ENCODE measurements at regions not wholly inside any gene's neighbourhood (a gene's known extent, or its start where the extent isn't known, plus 50 kb on each side); places are given as distances from the start of the nearest gene placed in this dataset.

- Mint-ChIP-seq H3K4me3 (no peak overlapping the region), H3K9me3 (no peaks in the 10 kb centered on the region), H3K27ac (no peak overlapping the region), H3K27me3 (ENCODE audit: low read depth in 3 of 3) (peaks cover 1 to 4% (median 3%) of the 10 kb centered on the region in 3 donors), H3K4me1 (peaks cover 0 to 3% of the 10 kb centered on the region in 2 donors), H3K36me3 (no peaks in the 10 kb centered on the region)
- no peak for DNase-seq
Observed at GRCh38 chr4:1561286-1561990, 122.7 kb downstream of the FAM53A start.

DNA sequence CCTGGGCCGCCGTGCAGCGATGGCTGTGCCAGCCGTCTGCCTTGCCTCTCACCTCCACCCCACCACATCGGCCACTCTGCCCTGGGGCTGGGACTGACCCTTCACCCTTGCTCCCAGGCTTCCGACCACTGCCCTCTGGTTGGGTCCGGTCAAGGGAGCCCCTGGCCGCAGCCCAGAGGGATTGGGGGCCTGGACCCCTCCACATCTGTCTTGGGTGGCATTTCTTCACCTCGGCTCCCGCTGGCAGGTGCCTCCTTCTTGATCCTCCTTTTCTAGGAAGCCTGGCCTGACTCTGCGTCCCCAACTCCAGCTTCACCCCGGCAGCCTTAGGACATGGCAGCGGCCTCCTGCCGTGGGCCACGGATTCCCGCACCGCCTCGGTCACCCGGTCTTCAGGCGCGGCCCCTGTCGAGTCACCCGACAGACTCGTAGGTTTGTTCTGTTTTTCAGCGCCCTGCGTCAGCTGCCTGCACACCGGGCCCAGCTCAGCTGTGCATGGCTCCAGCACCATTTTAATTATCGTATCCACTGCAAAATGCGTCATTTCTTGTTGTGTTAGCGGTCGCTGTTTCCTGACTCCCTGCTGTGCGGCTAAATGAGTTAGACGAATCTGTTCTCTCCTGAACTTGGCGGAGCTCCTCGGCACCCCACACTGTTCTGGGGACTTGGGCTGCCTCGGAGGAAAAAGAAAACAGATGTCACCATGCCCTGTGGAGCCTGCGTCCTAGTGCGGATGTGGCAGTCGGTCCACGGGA, 124.0 kb downstream of the FAM53A start:
- no peak overlapping the region for H3K27ac Mint-ChIP-seq
- DNase-seq = no peak
- H3K9me3 Mint-ChIP-seq = no peaks in the 10 kb centered on the region
- peaks cover 1 to 4% (median 1%) of the 10 kb centered on the region in 3 donors for H3K27me3 Mint-ChIP-seq (ENCODE audit: low read depth in 3 of 3)
- no peak overlapping the region for H3K4me3 Mint-ChIP-seq
- H3K36me3 Mint-ChIP-seq = no peaks in the 10 kb centered on the region
- no peaks in the 10 kb centered on the region for H3K4me1 Mint-ChIP-seq

DNA sequence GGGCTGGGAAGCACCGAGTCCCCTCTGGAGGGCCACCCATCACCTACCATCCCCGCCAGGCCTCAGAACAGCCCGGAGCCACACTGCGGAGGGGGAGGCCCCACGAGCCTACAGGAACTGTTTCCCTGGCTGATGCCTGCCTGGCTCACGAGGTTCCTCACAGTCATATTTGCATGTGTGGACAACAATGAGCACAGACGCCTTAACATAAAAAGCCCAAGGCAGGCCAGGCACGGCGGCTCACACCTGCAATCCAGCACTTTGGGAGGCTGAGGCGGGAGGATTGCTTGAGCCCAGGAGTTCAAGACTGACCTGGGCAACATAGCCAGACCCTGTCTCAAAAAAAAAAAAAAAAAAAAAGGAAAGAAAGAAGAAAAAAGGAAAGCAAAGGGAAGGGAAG, 125.9 kb downstream of the FAM53A start:
- Mint-ChIP-seq H3K27me3 (ENCODE audit: low read depth in 3 of 3) (peaks cover 4 to 5% (median 4%) of the 10 kb centered on the region in 3 donors), H3K36me3 (no peaks in the 10 kb centered on the region), H3K4me1 (no peaks in the 10 kb centered on the region), H3K27ac (no peak overlapping the region), H3K4me3 (no peak overlapping the region), H3K9me3 (no peaks in the 10 kb centered on the region)
- DNase-seq = no peak

DNA sequence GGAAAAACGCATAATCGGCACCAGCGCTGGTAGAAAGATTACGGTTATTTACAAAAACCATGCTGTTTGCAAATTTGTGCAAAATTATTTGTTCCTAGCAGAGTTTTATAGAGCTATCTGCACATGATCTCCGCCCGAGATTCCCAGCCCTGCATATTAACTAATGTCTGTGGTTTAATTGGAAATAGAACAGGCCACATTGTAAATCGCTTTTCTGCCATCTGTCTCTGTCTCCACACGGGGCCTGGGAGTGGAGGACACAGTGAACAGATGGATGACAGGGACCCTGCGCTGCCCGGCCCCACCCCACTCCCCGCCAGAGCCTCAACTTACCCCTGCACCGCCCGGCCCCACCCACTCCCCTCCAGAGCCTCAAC, 126.9 kb downstream of the FAM53A start:
- no peaks in the 10 kb centered on the region for H3K9me3 Mint-ChIP-seq
- DNase-seq = no peak
- H3K27me3 Mint-ChIP-seq (ENCODE audit: low read depth in 3 of 3) = peaks cover 4 to 5% (median 4%) of the 10 kb centered on the region in 3 donors
- H3K4me1 Mint-ChIP-seq = no peaks in the 10 kb centered on the region
- no peak overlapping the region for H3K4me3 Mint-ChIP-seq
- no peaks in the 10 kb centered on the region for H3K36me3 Mint-ChIP-seq
- no peak overlapping the region for H3K27ac Mint-ChIP-seq

GRCh38 chr4:1556541-1557220, 127.4 kb downstream of the FAM53A start:
- Mint-ChIP-seq H3K9me3 (no peaks in the 10 kb centered on the region), H3K4me1 (no peaks in the 10 kb centered on the region), H3K4me3 (no peak overlapping the region), H3K27ac (peak overlapping the region in 1 of 6 donors; percentile 17), H3K36me3 (no peaks in the 10 kb centered on the region), H3K27me3 (ENCODE audit: low read depth in 3 of 3) (peaks cover 4 to 5% (median 4%) of the 10 kb centered on the region in 3 donors)
- no peak for DNase-seq

GRCh38 chr4:1554876-1555265, 129.2 kb downstream of the FAM53A start:
- Mint-ChIP-seq H3K4me1 (no peaks in the 10 kb centered on the region), H3K36me3 (no peaks in the 10 kb centered on the region), H3K27me3 (ENCODE audit: low read depth in 3 of 3) (peaks cover 4 to 5% (median 4%) of the 10 kb centered on the region in 3 donors), H3K9me3 (no peaks in the 10 kb centered on the region), H3K4me3 (no peak overlapping the region), H3K27ac (no peak overlapping the region)
- DNase-seq = no peak

GRCh38 chr4:1554246-1554875, 129.8 kb downstream of the FAM53A start:
- H3K27ac Mint-ChIP-seq = no peak overlapping the region
- H3K36me3 Mint-ChIP-seq = no peaks in the 10 kb centered on the region
- H3K4me3 Mint-ChIP-seq = no peak overlapping the region
- H3K27me3 Mint-ChIP-seq (ENCODE audit: low read depth in 3 of 3) = peaks cover 4 to 5% (median 4%) of the 10 kb centered on the region in 3 donors
- DNase-seq = no peak
- H3K9me3 Mint-ChIP-seq = no peaks in the 10 kb centered on the region
- H3K4me1 Mint-ChIP-seq = no peaks in the 10 kb centered on the region

DNA sequence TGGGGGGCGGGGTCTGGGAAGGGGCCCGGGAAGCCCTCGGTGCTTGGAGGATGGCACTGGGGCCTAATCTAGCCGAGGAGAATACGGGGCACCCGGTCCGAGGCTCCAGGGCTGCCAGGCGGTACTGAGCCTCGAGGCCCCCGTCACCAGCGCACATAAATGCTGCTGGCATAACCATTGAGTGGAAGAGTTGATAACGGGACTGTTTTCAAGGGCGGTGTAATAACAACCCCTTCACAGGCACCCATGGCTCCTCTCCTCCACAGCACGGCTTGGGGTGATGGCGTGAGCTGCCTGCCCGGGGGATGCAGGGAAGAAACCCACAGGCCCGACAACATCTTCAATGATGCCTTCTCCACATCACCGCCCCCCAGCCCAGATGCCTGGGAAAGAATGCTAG, 130.7 kb downstream of the FAM53A start:
- no peak for DNase-seq
- Mint-ChIP-seq H3K9me3 (no peaks in the 10 kb centered on the region), H3K27me3 (ENCODE audit: low read depth in 3 of 3) (peaks cover 3 to 5% (median 4%) of the 10 kb centered on the region in 3 donors), H3K4me3 (no peak overlapping the region), H3K27ac (no peak overlapping the region), H3K4me1 (peaks cover 2 to 8% of the 10 kb centered on the region in 2 donors), H3K36me3 (no peaks in the 10 kb centered on the region)

GRCh38 chr4:1552451-1552850, 131.7 kb downstream of the FAM53A start:
- H3K4me1 Mint-ChIP-seq = peaks cover 2 to 9% of the 10 kb centered on the region in 2 donors
- H3K9me3 Mint-ChIP-seq = no peaks in the 10 kb centered on the region
- H3K27ac Mint-ChIP-seq = no peak overlapping the region
- H3K36me3 Mint-ChIP-seq = no peaks in the 10 kb centered on the region
- no peak for DNase-seq
- peaks cover 4 to 5% (median 5%) of the 10 kb centered on the region in 3 donors for H3K27me3 Mint-ChIP-seq (ENCODE audit: low read depth in 3 of 3)
- H3K4me3 Mint-ChIP-seq = no peak overlapping the region

DNA sequence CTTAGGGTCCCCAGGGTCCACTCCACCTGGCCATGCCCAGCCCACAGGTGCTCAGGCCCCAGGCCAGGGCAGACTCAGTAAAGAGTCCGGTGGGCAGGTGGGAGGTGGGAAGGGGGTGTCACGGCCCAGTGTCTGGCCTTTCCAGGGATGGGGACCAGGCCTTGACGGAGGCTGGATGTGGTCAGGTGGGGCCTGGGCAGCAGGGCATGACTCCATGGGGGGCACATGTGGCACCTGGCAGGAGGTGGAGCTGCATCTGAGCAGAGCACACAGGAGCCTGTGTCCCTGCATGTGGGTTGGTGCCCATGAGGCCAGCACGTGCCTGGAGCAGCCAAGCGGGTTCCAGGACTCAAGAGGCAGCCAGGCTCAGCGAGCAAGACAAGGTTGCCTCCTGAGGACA, 132.9 kb downstream of the FAM53A start:
- Mint-ChIP-seq H3K27ac (no peak overlapping the region), H3K4me1 (peaks cover 2 to 9% of the 10 kb centered on the region in 2 donors), H3K4me3 (no peak overlapping the region), H3K9me3 (no peaks in the 10 kb centered on the region), H3K36me3 (no peaks in the 10 kb centered on the region), H3K27me3 (ENCODE audit: low read depth in 3 of 3) (peaks cover 2 to 5% (median 4%) of the 10 kb centered on the region in 3 donors)
- DNase-seq = no peak

GRCh38 chr4:1550122-1551070, 133.7 kb downstream of the FAM53A start:
- Mint-ChIP-seq H3K27me3 (ENCODE audit: low read depth in 3 of 3) (peaks cover 2 to 5% (median 4%) of the 10 kb centered on the region in 3 donors), H3K4me1 (peaks cover 2 to 9% of the 10 kb centered on the region in 2 donors), H3K9me3 (no peaks in the 10 kb centered on the region), H3K4me3 (no peak overlapping the region), H3K27ac (no peak overlapping the region), H3K36me3 (no peaks in the 10 kb centered on the region)
- DNase-seq = no peak

GRCh38 chr4:1549638-1550035, 134.5 kb downstream of the FAM53A start:
- Mint-ChIP-seq H3K27ac (no peak overlapping the region), H3K4me1 (peaks cover 2 to 9% of the 10 kb centered on the region in 2 donors), H3K9me3 (no peaks in the 10 kb centered on the region), H3K4me3 (no peak overlapping the region), H3K27me3 (ENCODE audit: low read depth in 3 of 3) (peaks cover 1 to 3% (median 2%) of the 10 kb centered on the region in 3 donors), H3K36me3 (no peaks in the 10 kb centered on the region)
- DNase-seq = no peak
